GM11168 (cell line): ENCODE measurements at regions not wholly inside any gene's neighbourhood (a gene's known extent, or its start where the extent isn't known, plus 50 kb on each side); places are given as distances from the start of the nearest gene placed in this dataset.
"Not testable (repeated sequence)": the region's sequence is repeated elsewhere in the genome, so short reads cannot be mapped to it uniquely, and the experiment has no call there.

ENCODE experiments used
- in situ Hi-C: fragments of 300-500 bp; cut with MboI; formaldehyde crosslinking; loops from one replicate; pipeline ENCODE4 v1.12.0; 2022; ENCODE audit warnings: low sequenced_read_pairs; ENCODE audit not compliant: unreplicated experiment

GRCh38 chr7:66571568-66571967, 57.1 kb upstream of the KCTD7 start:
- in situ Hi-C loops = no loop called here

GRCh38 chr7:66573782-66574495, 54.7 kb upstream of the KCTD7 start:
- in situ Hi-C loops = not testable (repeated sequence)

GRCh38 chr7:66574768-66575167, 53.9 kb upstream of the KCTD7 start:
- in situ Hi-C loops = not testable (repeated sequence)

- in situ Hi-C loops = no loop called here
These were observed 53.3 kb upstream of the KCTD7 start for GRCh38 chr7:66575398-66575797.

- in situ Hi-C loops = no loop called here
These were observed 52.0 kb upstream of the KCTD7 start for GRCh38 chr7:66576646-66577045.
